ENCODE measurements at regions not wholly inside any gene's neighbourhood (a gene's known extent, or its start where the extent isn't known, plus 50 kb on each side); places are given as distances from the start of the nearest gene placed in this dataset.

DNA sequence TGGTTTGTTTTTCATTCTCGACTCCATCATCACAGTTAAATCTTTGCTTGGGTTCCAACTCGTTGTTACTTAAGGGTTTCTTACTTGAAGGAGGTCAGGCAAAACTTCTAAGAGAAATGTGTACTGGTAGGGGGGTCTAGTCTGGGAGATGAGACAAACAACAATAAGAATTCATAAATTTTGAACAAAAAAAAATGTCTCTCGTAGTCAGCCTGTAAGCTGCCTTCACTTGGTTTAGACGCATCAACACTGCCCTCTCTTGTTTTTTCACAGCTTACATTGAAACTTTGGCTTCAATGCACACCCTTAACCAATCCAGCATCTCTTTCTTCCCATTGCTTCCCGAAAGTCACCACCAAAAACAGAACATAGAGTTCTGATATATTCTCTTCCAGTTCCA, 576.4 kb upstream of the PIK3C3 start:
- in situ Hi-C loops (cut with MboI) (no loop called here), intact Hi-C loops (cut with micrococcal nuclease; ENCODE audit: unreplicated experiment) (no loop called here)
- H4K20me1 ChIP-seq (ENCODE audit: control insufficient read depth, insufficient read depth), result no peaks in the 10 kb centered on the region
- no peak overlapping the region for H3K4me3 ChIP-seq
- no peaks in the 10 kb centered on the region for H3K36me3 ChIP-seq (ENCODE audit: control insufficient read depth in 2 of 2, insufficient read depth in 2 of 2, low read length in 1 of 2)
- H2AFZ ChIP-seq (ENCODE audit: control insufficient read depth, low read depth, low read length), result no peak overlapping the region
- FAIRE-seq, result no peak
- no peak overlapping the region for H3K27ac ChIP-seq (ENCODE audit: control insufficient read depth, insufficient read depth)
- no peaks in the 10 kb centered on the region for H3K27me3 ChIP-seq (replicated peaks in 1 of 2; ENCODE audit: control insufficient read depth in 2 of 2, insufficient read depth in 2 of 2, low read length in 1 of 2)
- 0 out of 3 replicates have a peak, but pooled peaks have one; percentile 29 for ATAC-seq
- SMC1A ChIA-PET (ENCODE audit: uncharacterized antibody, unreplicated experiment), result no interaction called here
- WGBS (ENCODE audit: insufficient coverage, insufficient replicate concordance, low lambda C conversion rate, missing lambda C conversion rate), result 39% methylated on average over 5 of the region's 5 CpGs
- TF ChIP-seq RAD21 (IDR thresholded peaks at IDR 0.05; ENCODE audit: insufficient read depth, low read depth, low read length) (0 out of 2 replicates have a peak, but pooled peaks have one; percentile 21), SMAD1 (IDR thresholded peaks at IDR 0.05; ENCODE audit: low read depth, partially characterized antibody) (no peak), SMC3 (IDR thresholded peaks at IDR 0.05; ENCODE audit: borderline replicate concordance, low read length) (no peak)
- H3K4me2 ChIP-seq (ENCODE audit: control insufficient read depth, insufficient read depth), result no peak overlapping the region
- no peaks in the 10 kb centered on the region for H3K9me3 ChIP-seq (replicated peaks; ENCODE audit: control insufficient read depth, insufficient read depth, low read length)
- POLR2A ChIA-PET, result no interaction called here
- H3K9ac ChIP-seq (ENCODE audit: control insufficient read depth, insufficient read depth, low read length), result no peak overlapping the region
- CTCF ChIA-PET, result interaction anchor here (1.0 to 1.1 kb wide), 2 partner anchors 443 to 848 kb away, joined by 3 to 4 read pairs; no protein-coding TSS in a partner anchor
- no TSS peak for BruUV-seq (replicated peaks)
- H3K79me2 ChIP-seq (ENCODE audit: control insufficient read depth, insufficient read depth, low read length), result no peaks in the 10 kb centered on the region
- RAD21 ChIA-PET (ENCODE audit: unreplicated experiment), result no interaction called here
- DNase-seq (ENCODE audit: low read depth, low spot score), result no peak
- H3K4me1 ChIP-seq (ENCODE audit: control insufficient read depth, insufficient read depth, low read length), result no peaks in the 10 kb centered on the region

DNA sequence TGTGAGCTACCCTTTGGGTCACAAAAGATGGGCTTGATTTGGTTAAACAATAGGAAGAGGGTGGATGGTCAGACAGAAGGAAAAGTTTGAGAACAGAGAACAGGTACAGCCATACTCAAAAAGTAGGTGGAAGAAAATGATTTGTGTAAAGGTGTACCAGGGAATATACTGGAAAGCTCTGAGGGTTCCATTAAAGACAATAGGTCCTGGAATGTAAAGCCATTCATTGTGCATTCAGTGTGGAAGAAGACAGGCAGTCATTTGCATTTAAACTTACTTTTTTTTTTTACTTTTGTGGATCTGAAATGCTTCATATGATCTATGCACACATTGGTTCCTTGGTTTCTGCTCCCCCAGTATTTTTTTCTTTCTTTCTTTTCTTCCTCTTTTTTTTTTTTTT, 581.4 kb upstream of the PIK3C3 start:
- no peak overlapping the region for H3K4me2 ChIP-seq (ENCODE audit: control insufficient read depth, insufficient read depth)
- ChIA-PET SMC1A (ENCODE audit: uncharacterized antibody, unreplicated experiment) (no interaction called here), RAD21 (ENCODE audit: unreplicated experiment) (no interaction called here), CTCF (interaction anchor here (0.6 to 1.1 kb wide), 2 partner anchors 11 to 254 kb away, joined by 3 read pairs; no protein-coding TSS in a partner anchor), POLR2A (interaction anchor here (0.6 kb wide), 1 partner anchor 426 kb away, joined by 3 read pairs; no protein-coding TSS in a partner anchor)
- in situ Hi-C loops (cut with MboI) (no loop called here), intact Hi-C loops (cut with micrococcal nuclease; ENCODE audit: unreplicated experiment) (no loop called here)
- no peaks in the 10 kb centered on the region for H3K4me1 ChIP-seq (ENCODE audit: control insufficient read depth, insufficient read depth, low read length)
- H3K4me3 ChIP-seq, result no peak overlapping the region
- no peak for DNase-seq (ENCODE audit: low read depth, low spot score)
- no peaks in the 10 kb centered on the region for H3K27me3 ChIP-seq (replicated peaks in 1 of 2; ENCODE audit: control insufficient read depth in 2 of 2, insufficient read depth in 2 of 2, low read length in 1 of 2)
- no peaks in the 10 kb centered on the region for H3K9me3 ChIP-seq (replicated peaks; ENCODE audit: control insufficient read depth, insufficient read depth, low read length)
- H4K20me1 ChIP-seq (ENCODE audit: control insufficient read depth, insufficient read depth), result no peaks in the 10 kb centered on the region
- no peak for ATAC-seq
- no peaks in the 10 kb centered on the region for H3K36me3 ChIP-seq (ENCODE audit: control insufficient read depth in 2 of 2, insufficient read depth in 2 of 2, low read length in 1 of 2)
- H3K79me2 ChIP-seq (ENCODE audit: control insufficient read depth, insufficient read depth, low read length), result no peaks in the 10 kb centered on the region
- no peak overlapping the region for H2AFZ ChIP-seq (ENCODE audit: control insufficient read depth, low read depth, low read length)
- TF ChIP-seq, protein P1, sequence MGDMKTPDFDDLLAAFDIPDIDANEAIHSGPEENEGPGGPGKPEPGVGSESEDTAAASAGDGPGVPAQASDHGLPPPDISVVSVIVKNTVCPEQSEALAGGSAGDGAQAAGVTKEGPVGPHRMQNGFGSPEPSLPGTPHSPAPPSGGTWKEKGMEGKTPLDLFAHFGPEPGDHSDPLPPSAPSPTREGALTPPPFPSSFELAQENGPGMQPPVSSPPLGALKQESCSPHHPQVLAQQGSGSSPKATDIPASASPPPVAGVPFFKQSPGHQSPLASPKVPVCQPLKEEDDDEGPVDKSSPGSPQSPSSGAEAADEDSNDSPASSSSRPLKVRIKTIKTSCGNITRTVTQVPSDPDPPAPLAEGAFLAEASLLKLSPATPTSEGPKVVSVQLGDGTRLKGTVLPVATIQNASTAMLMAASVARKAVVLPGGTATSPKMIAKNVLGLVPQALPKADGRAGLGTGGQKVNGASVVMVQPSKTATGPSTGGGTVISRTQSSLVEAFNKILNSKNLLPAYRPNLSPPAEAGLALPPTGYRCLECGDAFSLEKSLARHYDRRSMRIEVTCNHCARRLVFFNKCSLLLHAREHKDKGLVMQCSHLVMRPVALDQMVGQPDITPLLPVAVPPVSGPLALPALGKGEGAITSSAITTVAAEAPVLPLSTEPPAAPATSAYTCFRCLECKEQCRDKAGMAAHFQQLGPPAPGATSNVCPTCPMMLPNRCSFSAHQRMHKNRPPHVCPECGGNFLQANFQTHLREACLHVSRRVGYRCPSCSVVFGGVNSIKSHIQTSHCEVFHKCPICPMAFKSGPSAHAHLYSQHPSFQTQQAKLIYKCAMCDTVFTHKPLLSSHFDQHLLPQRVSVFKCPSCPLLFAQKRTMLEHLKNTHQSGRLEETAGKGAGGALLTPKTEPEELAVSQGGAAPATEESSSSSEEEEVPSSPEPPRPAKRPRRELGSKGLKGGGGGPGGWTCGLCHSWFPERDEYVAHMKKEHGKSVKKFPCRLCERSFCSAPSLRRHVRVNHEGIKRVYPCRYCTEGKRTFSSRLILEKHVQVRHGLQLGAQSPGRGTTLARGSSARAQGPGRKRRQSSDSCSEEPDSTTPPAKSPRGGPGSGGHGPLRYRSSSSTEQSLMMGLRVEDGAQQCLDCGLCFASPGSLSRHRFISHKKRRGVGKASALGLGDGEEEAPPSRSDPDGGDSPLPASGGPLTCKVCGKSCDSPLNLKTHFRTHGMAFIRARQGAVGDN (IDR thresholded peaks at IDR 0.05), result no peak
- TF ChIP-seq BACH1 (IDR thresholded peaks at IDR 0.05; ENCODE audit: borderline replicate concordance) (no peak), POLR2A (IDR thresholded peaks at IDR 0.05; ENCODE audit: low read depth, low read length) (no peak), FOXK2 (IDR thresholded peaks at IDR 0.05) (no peak), FOS (IDR thresholded peaks at IDR 0.05; ENCODE audit: borderline replicate concordance, extremely low read depth, insufficient read length) (no peak), CREB1 (IDR thresholded peaks at IDR 0.05; ENCODE audit: low read depth) (no peak), KLF5 (IDR thresholded peaks at IDR 0.05; ENCODE audit: partially characterized antibody) (no peak), NRF1 (conservative IDR thresholded peaks at IDR 0.05; ENCODE audit: low read depth, low read length) (no peak), RFX5 (IDR thresholded peaks at IDR 0.05; ENCODE audit: low read depth, low read length) (no peak), ZNF207 (IDR thresholded peaks at IDR 0.05; ENCODE audit: borderline replicate concordance) (no peak), RAD51 (IDR thresholded peaks at IDR 0.05) (no peak), NFYB (IDR thresholded peaks at IDR 0.05; ENCODE audit: insufficient read depth, low read depth, low read length) (no peak)
- BruUV-seq (replicated peaks), result no TSS peak
- H3K27ac ChIP-seq (ENCODE audit: control insufficient read depth, insufficient read depth), result no peak overlapping the region
- FAIRE-seq, result no peak
- H3K9ac ChIP-seq (ENCODE audit: control insufficient read depth, insufficient read depth, low read length), result no peak overlapping the region

All from GM12878 (cell line).